ENCODE measurements at regions not wholly inside any gene's neighbourhood (a gene's known extent, or its start where the extent isn't known, plus 50 kb on each side); places are given as distances from the start of the nearest gene placed in this dataset.
"Not testable (repeated sequence)": the region's sequence is repeated elsewhere in the genome, so short reads cannot be mapped to it uniquely, and the experiment has no call there.

DNA sequence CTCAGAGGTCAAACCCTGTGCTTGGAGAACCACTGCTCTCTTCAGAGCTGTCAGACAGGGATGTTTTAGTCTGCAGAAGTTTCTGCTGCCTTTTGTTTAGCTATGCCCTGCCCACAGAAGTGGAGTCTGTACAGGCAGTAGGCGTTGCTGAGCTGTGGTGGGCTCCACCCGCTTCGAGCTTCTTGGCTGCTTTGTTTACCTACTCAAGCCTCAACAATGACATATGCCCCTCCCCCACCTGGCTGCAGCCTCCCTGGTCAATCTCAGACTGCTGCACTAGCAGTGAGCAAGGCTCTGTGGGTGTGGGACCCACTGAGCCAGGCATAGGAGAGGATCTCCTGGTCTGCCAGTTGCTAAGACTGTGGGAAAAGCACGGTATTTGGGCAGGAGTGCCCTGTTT lies 756.6 kb downstream of the EDEM1 start:
- not testable (repeated sequence) for TF ChIP-seq POLR2A, POLR2AphosphoS5 (IDR thresholded peaks at IDR 0.05)
- TF ChIP-seq, protein P1, sequence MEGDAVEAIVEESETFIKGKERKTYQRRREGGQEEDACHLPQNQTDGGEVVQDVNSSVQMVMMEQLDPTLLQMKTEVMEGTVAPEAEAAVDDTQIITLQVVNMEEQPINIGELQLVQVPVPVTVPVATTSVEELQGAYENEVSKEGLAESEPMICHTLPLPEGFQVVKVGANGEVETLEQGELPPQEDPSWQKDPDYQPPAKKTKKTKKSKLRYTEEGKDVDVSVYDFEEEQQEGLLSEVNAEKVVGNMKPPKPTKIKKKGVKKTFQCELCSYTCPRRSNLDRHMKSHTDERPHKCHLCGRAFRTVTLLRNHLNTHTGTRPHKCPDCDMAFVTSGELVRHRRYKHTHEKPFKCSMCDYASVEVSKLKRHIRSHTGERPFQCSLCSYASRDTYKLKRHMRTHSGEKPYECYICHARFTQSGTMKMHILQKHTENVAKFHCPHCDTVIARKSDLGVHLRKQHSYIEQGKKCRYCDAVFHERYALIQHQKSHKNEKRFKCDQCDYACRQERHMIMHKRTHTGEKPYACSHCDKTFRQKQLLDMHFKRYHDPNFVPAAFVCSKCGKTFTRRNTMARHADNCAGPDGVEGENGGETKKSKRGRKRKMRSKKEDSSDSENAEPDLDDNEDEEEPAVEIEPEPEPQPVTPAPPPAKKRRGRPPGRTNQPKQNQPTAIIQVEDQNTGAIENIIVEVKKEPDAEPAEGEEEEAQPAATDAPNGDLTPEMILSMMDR (IDR thresholded peaks at IDR 0.05) = not testable (repeated sequence)
